ENCODE measurements at regions not wholly inside any gene's neighbourhood (a gene's known extent, or its start where the extent isn't known, plus 50 kb on each side); places are given as distances from the start of the nearest gene placed in this dataset.

DNA sequence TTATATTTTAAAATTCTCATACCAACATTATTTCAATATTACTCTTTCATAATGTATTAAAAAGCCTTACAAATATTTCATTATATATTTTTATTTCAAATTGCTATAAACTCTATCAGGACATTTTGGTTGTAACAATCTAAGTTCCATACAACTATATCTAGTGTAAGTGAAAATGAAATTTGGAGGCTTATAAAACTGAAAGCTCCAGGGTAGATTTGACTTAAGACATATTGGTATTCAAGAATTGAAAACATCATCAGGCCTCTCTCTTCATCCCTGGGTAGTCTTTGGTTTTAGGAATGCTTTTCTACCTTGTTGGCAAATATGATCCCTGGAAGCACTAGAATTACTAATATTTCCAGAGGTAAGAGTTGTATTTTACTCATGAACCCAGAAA is 342.6 kb downstream of the DTHD1 start:
- Histone ChIP-seq H3K4me1 (no peaks in the 10 kb centered on the region), H3K36me3 (no peaks in the 10 kb centered on the region), H3K27ac (no peak overlapping the region), H3K9me3 (no peaks in the 10 kb centered on the region), H3K27me3 (no peaks in the 10 kb centered on the region), H3K4me3 (no peak overlapping the region)
- no peak for DNase-seq (ENCODE audit: low spot score in 2 of 2)
- no peak for TF ChIP-seq POLR2A (IDR thresholded peaks at IDR 0.05)
- no peak for TF ChIP-seq EP300 (IDR thresholded peaks at IDR 0.05)
- TF ChIP-seq, protein P1, sequence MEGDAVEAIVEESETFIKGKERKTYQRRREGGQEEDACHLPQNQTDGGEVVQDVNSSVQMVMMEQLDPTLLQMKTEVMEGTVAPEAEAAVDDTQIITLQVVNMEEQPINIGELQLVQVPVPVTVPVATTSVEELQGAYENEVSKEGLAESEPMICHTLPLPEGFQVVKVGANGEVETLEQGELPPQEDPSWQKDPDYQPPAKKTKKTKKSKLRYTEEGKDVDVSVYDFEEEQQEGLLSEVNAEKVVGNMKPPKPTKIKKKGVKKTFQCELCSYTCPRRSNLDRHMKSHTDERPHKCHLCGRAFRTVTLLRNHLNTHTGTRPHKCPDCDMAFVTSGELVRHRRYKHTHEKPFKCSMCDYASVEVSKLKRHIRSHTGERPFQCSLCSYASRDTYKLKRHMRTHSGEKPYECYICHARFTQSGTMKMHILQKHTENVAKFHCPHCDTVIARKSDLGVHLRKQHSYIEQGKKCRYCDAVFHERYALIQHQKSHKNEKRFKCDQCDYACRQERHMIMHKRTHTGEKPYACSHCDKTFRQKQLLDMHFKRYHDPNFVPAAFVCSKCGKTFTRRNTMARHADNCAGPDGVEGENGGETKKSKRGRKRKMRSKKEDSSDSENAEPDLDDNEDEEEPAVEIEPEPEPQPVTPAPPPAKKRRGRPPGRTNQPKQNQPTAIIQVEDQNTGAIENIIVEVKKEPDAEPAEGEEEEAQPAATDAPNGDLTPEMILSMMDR (IDR thresholded peaks at IDR 0.05), result no peak

DNA sequence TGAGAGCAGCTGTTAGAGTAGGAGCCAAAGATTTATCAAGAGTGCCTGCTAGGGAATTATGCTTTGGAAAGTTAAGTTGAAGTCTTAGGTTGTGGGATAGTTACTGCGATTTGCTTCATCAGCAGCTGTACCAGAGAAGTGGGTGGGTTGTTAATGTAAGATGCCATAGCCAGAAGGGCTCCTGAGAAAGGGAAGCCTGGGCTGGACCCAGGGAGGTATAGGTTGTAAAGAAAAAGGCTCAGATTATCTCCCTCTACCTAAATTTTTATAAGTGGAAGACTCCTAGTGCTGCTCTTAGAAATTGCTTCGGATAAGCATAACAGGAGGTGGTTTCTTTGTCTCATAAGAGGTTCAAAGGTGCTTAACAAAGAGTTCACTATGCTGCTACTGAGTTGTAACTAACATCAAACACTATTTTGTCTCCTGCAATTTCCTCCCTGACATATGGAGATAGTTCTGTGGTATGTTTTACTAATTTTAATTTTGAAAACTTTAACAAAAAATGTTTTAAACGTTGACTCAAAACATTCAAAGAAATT is 356.9 kb downstream of the DTHD1 start:
- Histone ChIP-seq H3K36me3 (no peaks in the 10 kb centered on the region), H3K4me3 (no peak overlapping the region), H3K27ac (no peak overlapping the region), H3K9me3 (no peaks in the 10 kb centered on the region), H3K4me1 (no peaks in the 10 kb centered on the region), H3K27me3 (no peaks in the 10 kb centered on the region)
- 35 to 47% methylated on average over 3 of the region's 3 CpGs for WGBS, 2 donors
- DNase-seq (ENCODE audit: low spot score in 2 of 2), result no peak
- TF ChIP-seq EP300 (IDR thresholded peaks at IDR 0.05), result no peak
- TF ChIP-seq, protein P1 (IDR thresholded peaks at IDR 0.05), result no peak
- TF ChIP-seq POLR2A (IDR thresholded peaks at IDR 0.05), result no peak

DNA sequence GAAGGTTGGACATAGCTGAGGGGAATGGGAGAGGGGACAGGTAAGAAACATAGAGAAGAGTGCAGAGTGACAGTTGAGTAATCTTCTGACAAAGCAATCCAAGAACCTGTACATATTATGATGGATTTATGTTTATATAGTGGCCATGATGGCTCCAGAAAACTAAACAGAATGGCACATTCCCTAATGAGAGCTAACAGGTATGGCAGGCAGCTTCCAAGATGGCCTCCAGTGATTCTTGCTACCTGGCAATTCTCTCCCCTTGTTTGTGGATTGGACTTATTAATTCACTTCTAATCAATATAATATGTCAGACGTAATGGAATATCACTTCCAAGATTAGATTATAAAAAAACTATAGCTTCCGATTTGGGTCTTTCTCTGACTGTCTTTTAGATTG is 359.5 kb downstream of the DTHD1 start:
- no peaks in the 10 kb centered on the region for H3K27me3 ChIP-seq
- TF ChIP-seq POLR2A (IDR thresholded peaks at IDR 0.05) (no peak), EP300 (IDR thresholded peaks at IDR 0.05) (no peak)
- TF ChIP-seq, protein P1 (IDR thresholded peaks at IDR 0.05), result no peak
- H3K4me1 ChIP-seq, result no peaks in the 10 kb centered on the region
- H3K27ac ChIP-seq, result no peak overlapping the region
- WGBS, 2 donors, result 76 to 93% methylated on average over 2 of the region's 2 CpGs
- no peaks in the 10 kb centered on the region for H3K9me3 ChIP-seq
- H3K4me3 ChIP-seq, result no peak overlapping the region
- H3K36me3 ChIP-seq, result no peaks in the 10 kb centered on the region
- no peak for DNase-seq (ENCODE audit: low spot score in 2 of 2)

DNA sequence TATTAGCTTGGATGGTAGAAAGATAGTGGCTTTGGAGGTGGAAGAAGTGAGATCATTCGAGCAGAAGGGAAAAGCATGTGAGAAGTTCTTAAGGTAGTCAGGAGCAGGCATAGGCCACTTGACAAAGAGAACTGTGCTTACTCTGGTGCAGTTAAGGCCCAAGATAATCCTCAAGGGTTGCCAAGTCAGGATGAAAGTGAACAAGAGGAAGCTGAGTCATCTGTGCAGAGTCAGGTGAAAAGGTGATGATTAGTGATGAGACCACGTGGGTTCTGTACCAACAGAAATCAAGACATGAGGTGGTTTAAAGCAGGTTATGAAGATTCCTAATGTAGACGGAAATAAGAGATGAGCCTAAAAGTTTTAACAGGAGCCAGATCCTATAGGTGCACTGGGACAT is 369.8 kb downstream of the DTHD1 start:
- H3K27ac ChIP-seq, result no peak overlapping the region
- H3K36me3 ChIP-seq, result no peaks in the 10 kb centered on the region
- 85 to 88% methylated on average over 3 of the region's 3 CpGs for WGBS, 2 donors
- H3K9me3 ChIP-seq, result no peaks in the 10 kb centered on the region
- H3K4me3 ChIP-seq, result no peak overlapping the region
- DNase-seq (ENCODE audit: low spot score in 2 of 2), result no peak
- TF ChIP-seq, protein P1 (IDR thresholded peaks at IDR 0.05), result no peak
- TF ChIP-seq EP300 (IDR thresholded peaks at IDR 0.05), result no peak
- TF ChIP-seq POLR2A (IDR thresholded peaks at IDR 0.05), result no peak
- no peaks in the 10 kb centered on the region for H3K4me1 ChIP-seq
- no peaks in the 10 kb centered on the region for H3K27me3 ChIP-seq

DNA sequence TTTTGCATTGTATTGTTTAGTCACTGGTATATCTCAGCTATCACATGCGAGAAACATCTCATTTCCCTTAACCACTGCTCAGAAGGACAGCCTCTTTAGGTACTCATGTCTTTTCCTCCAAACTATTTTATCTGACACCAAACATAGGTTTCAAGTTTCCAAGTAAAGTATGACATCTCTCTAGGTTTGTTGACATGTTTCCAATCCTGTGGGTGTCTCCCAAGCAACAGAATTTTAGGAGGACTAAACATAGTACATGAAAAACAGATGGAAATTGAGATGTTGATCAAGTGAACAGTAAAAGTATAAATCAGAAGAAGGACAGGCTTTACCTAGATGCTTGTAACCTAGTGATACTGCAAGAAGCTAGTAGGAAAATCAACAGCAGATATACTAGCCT is 371.4 kb downstream of the DTHD1 start:
- Histone ChIP-seq H3K4me3 (no peak overlapping the region), H3K4me1 (no peaks in the 10 kb centered on the region), H3K9me3 (no peaks in the 10 kb centered on the region), H3K27ac (no peak overlapping the region), H3K27me3 (no peaks in the 10 kb centered on the region), H3K36me3 (no peaks in the 10 kb centered on the region)
- 91 to 100% methylated on average over 1 of the region's 1 CpG for WGBS, 2 donors
- DNase-seq (ENCODE audit: low spot score in 2 of 2), result no peak
- TF ChIP-seq, protein P1 (IDR thresholded peaks at IDR 0.05), result no peak
- TF ChIP-seq POLR2A (IDR thresholded peaks at IDR 0.05) (no peak), EP300 (IDR thresholded peaks at IDR 0.05) (no peak)
